ENCODE measurements at regions not wholly inside any gene's neighbourhood (a gene's known extent, or its start where the extent isn't known, plus 50 kb on each side); places are given as distances from the start of the nearest gene placed in this dataset.

- Histone ChIP-seq H3K36me3 (ENCODE audit: control insufficient read depth, insufficient read depth, low read length) (no peaks in the 10 kb centered on the region), H3K4me3 (replicated peaks; ENCODE audit: low read depth, low read length) (no peak overlapping the region), H3K27me3 (replicated peaks; ENCODE audit: control insufficient read depth, insufficient read depth, low read length) (no peaks in the 10 kb centered on the region; the same call in 1 of the 2 replicates)
- no peak for TF ChIP-seq CTCF (IDR thresholded peaks at IDR 0.05; ENCODE audit: insufficient read depth, low read length, poor library complexity, severe bottlenecking)
- no peak for DNase-seq (ENCODE audit: extremely low read depth, insufficient read length)
These were observed 183.4 kb upstream of the PLXNC1 start for GRCh38 chr12:93964936-93965335.

- no peak for TF ChIP-seq CTCF (IDR thresholded peaks at IDR 0.05; ENCODE audit: insufficient read depth, low read length, poor library complexity, severe bottlenecking)
- Histone ChIP-seq H3K27me3 (replicated peaks; ENCODE audit: control insufficient read depth, insufficient read depth, low read length) (no peaks in the 10 kb centered on the region; the same call in 1 of the 2 replicates), H3K36me3 (ENCODE audit: control insufficient read depth, insufficient read depth, low read length) (no peaks in the 10 kb centered on the region), H3K4me3 (replicated peaks; ENCODE audit: low read depth, low read length) (no peak overlapping the region)
- no peak for DNase-seq (ENCODE audit: extremely low read depth, insufficient read length)
These were observed 181.8 kb upstream of the PLXNC1 start for GRCh38 chr12:93966516-93967133.

- no peaks in the 10 kb centered on the region for H3K36me3 ChIP-seq (ENCODE audit: control insufficient read depth, insufficient read depth, low read length)
- TF ChIP-seq CTCF (IDR thresholded peaks at IDR 0.05; ENCODE audit: insufficient read depth, low read length, poor library complexity, severe bottlenecking), result no peak
- H3K27me3 ChIP-seq (replicated peaks; ENCODE audit: control insufficient read depth, insufficient read depth, low read length), result no peaks in the 10 kb centered on the region; the same call in 1 of the 2 replicates
- H3K4me3 ChIP-seq (replicated peaks; ENCODE audit: low read depth, low read length), result no peak overlapping the region
- DNase-seq (ENCODE audit: extremely low read depth, insufficient read length), result no peak
These were observed 180.9 kb upstream of the PLXNC1 start for GRCh38 chr12:93967454-93967853.

- Histone ChIP-seq H3K36me3 (ENCODE audit: control insufficient read depth, insufficient read depth, low read length) (no peaks in the 10 kb centered on the region), H3K4me3 (replicated peaks; ENCODE audit: low read depth, low read length) (no peak overlapping the region), H3K27me3 (replicated peaks; ENCODE audit: control insufficient read depth, insufficient read depth, low read length) (no peaks in the 10 kb centered on the region; the same call in 1 of the 2 replicates)
- TF ChIP-seq CTCF (IDR thresholded peaks at IDR 0.05; ENCODE audit: insufficient read depth, low read length, poor library complexity, severe bottlenecking), result no peak
- DNase-seq (ENCODE audit: extremely low read depth, insufficient read length), result no peak
These were observed 179.7 kb upstream of the PLXNC1 start for GRCh38 chr12:93968536-93969285.

GRCh38 chr12:93970900-93971688, 177.3 kb upstream of the PLXNC1 start:
- no peak for DNase-seq (ENCODE audit: extremely low read depth, insufficient read length)
- Histone ChIP-seq H3K36me3 (ENCODE audit: control insufficient read depth, insufficient read depth, low read length) (no peaks in the 10 kb centered on the region), H3K27me3 (replicated peaks; ENCODE audit: control insufficient read depth, insufficient read depth, low read length) (no peaks in the 10 kb centered on the region; the same call in 1 of the 2 replicates), H3K4me3 (replicated peaks; ENCODE audit: low read depth, low read length) (no peak overlapping the region)
- no peak for TF ChIP-seq CTCF (IDR thresholded peaks at IDR 0.05; ENCODE audit: insufficient read depth, low read length, poor library complexity, severe bottlenecking)
